ENCODE measurements at regions not wholly inside any gene's neighbourhood (a gene's known extent, or its start where the extent isn't known, plus 50 kb on each side); places are given as distances from the start of the nearest gene placed in this dataset.
A peak's percentile ranks its signal among the peaks of the same experiment; 100 is the strongest.

GRCh38 chr9:13868336-13868735, 445.6 kb downstream of the NFIB start:
- H3K36me3 ChIP-seq = no peaks in the 10 kb centered on the region
- DNase-seq = no peak
- H3K27me3 ChIP-seq = no peaks in the 10 kb centered on the region
- H3K9me3 ChIP-seq = no peaks in the 10 kb centered on the region
- no peak overlapping the region for H3K27ac ChIP-seq
- WGBS, 2 donors = 79 to 87% methylated on average over 4 of the region's 4 CpGs
- TF ChIP-seq CTCF (IDR thresholded peaks at IDR 0.05) (no peak), EP300 (IDR thresholded peaks at IDR 0.05) (no peak)
- peaks cover 0 to 11% (median under 1%) of the 10 kb centered on the region in 4 donors for H3K4me1 ChIP-seq
- intact Hi-C loops (cut with DNase I) = no loop called here
- H3K4me3 ChIP-seq = no peak overlapping the region

- Histone ChIP-seq H3K9me3 (no peaks in the 10 kb centered on the region), H3K4me3 (no peak overlapping the region), H3K27ac (no peak overlapping the region), H3K36me3 (no peaks in the 10 kb centered on the region), H3K27me3 (no peaks in the 10 kb centered on the region), H3K4me1 (peaks cover 0 to 19% (median 5%) of the 10 kb centered on the region in 4 donors)
- intact Hi-C loops (cut with DNase I) = no loop called here
- no peak for TF ChIP-seq POLR2A (IDR thresholded peaks at IDR 0.05)
- 60 to 83% methylated on average over 1 of the region's 1 CpG for WGBS, 2 donors
- no peak for DNase-seq
Measured at GRCh38 chr9:13865869-13866268, 448.1 kb downstream of the NFIB start.

GRCh38 chr9:13863112-13863511, 450.8 kb downstream of the NFIB start:
- WGBS, 2 donors = 75 to 80% methylated on average over 1 of the region's 1 CpG
- Histone ChIP-seq H3K4me3 (no peak overlapping the region), H3K36me3 (no peaks in the 10 kb centered on the region), H3K9me3 (no peaks in the 10 kb centered on the region), H3K27ac (peak overlapping the region; percentile 0 to 53 (median 17)), H3K27me3 (no peaks in the 10 kb centered on the region), H3K4me1 (peaks cover 0 to 19% (median 5%) of the 10 kb centered on the region in 4 donors)
- intact Hi-C loops (cut with DNase I) = no loop called here
- peak; percentile 90 for DNase-seq
- TF ChIP-seq CTCF (IDR thresholded peaks at IDR 0.05) = no peak
- peak in 2 of 4 donors; percentile 35 to 40 for TF ChIP-seq POLR2AphosphoS5 (IDR thresholded peaks at IDR 0.05)

GRCh38 chr9:13862654-13863053, 451.3 kb downstream of the NFIB start:
- intact Hi-C loops (cut with DNase I) = no loop called here
- Histone ChIP-seq H3K4me1 (peaks cover 0 to 19% (median 5%) of the 10 kb centered on the region in 4 donors), H3K27ac (peak overlapping the region in 3 of 4 donors; percentile 0 to 53 (median 27)), H3K9me3 (no peaks in the 10 kb centered on the region), H3K4me3 (no peak overlapping the region), H3K36me3 (no peaks in the 10 kb centered on the region), H3K27me3 (no peaks in the 10 kb centered on the region)
- DNase-seq = no peak
- no peak for TF ChIP-seq EP300 (IDR thresholded peaks at IDR 0.05)
- no peak for TF ChIP-seq CTCF (IDR thresholded peaks at IDR 0.05)
- TF ChIP-seq POLR2AphosphoS5 (IDR thresholded peaks at IDR 0.05) = no peak
- no peak for TF ChIP-seq POLR2A (IDR thresholded peaks at IDR 0.05)

GRCh38 chr9:13860946-13861640, 452.8 kb downstream of the NFIB start:
- no peaks in the 10 kb centered on the region for H3K36me3 ChIP-seq
- H3K27ac ChIP-seq = no peak overlapping the region

More at GRCh38 chr9:13860946-13861640, 452.8 kb downstream of the NFIB start:
- Histone ChIP-seq H3K4me3 (no peak overlapping the region), H3K27me3 (no peaks in the 10 kb centered on the region), H3K9me3 (no peaks in the 10 kb centered on the region), H3K4me1 (peaks cover 0 to 19% (median 5%) of the 10 kb centered on the region in 4 donors)
- TF ChIP-seq EP300 (IDR thresholded peaks at IDR 0.05) = no peak
- no peak for TF ChIP-seq POLR2A (IDR thresholded peaks at IDR 0.05)
- no peak for TF ChIP-seq POLR2AphosphoS5 (IDR thresholded peaks at IDR 0.05)
- no peak for TF ChIP-seq CTCF (IDR thresholded peaks at IDR 0.05)
- no peak for DNase-seq
- 51 to 66% methylated on average over 3 of the region's 3 CpGs for WGBS, 2 donors
- intact Hi-C loops (cut with DNase I) = no loop called here

Measured in sigmoid colon (tissue), 6 donors.